GM12873 (cell line): ENCODE measurements at regions not wholly inside any gene's neighbourhood (a gene's known extent, or its start where the extent isn't known, plus 50 kb on each side); places are given as distances from the start of the nearest gene placed in this dataset.

Experiments used
- TF ChIP-seq, protein P1 (sequence below): IDR thresholded peaks from 2 replicates; pipeline ENCODE4 v1.5.1; 2012; ENCODE audit warnings: low read depth, mild to moderate bottlenecking, moderate library complexity, low read length, control low read depth; ENCODE audit not compliant: insufficient read depth; ENCODE audit errors: missing control alignments

DNA sequence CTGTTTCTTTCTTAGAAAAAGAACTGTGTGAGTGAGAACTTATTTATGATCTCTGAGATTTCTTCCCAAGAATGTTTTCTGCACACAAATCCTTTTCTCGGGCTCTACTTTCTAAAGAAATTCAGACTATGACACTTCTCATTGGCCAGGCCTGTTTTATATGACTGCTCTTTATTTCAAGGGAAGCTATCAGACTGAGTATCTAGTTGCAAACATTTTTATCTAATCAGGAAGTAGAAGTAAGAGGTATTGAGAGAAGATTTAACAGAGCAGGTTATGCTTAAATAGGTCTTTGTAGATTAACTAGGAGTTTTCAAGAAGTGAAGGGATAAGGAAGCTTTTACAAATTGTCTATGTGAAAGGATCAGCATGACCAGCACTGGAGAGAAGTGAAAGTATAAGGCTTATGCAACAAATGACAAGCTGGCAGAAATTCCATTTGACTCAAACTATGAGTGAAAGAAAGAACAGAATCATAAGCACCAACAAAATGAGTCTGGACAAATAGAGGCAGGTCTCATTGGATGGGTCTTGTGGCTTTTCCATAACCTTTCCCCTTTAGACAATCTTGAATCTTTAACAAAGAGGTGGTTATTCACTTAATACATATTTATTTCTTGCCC is 71.9 kb upstream of the CHL1 start:
- TF ChIP-seq, protein P1, sequence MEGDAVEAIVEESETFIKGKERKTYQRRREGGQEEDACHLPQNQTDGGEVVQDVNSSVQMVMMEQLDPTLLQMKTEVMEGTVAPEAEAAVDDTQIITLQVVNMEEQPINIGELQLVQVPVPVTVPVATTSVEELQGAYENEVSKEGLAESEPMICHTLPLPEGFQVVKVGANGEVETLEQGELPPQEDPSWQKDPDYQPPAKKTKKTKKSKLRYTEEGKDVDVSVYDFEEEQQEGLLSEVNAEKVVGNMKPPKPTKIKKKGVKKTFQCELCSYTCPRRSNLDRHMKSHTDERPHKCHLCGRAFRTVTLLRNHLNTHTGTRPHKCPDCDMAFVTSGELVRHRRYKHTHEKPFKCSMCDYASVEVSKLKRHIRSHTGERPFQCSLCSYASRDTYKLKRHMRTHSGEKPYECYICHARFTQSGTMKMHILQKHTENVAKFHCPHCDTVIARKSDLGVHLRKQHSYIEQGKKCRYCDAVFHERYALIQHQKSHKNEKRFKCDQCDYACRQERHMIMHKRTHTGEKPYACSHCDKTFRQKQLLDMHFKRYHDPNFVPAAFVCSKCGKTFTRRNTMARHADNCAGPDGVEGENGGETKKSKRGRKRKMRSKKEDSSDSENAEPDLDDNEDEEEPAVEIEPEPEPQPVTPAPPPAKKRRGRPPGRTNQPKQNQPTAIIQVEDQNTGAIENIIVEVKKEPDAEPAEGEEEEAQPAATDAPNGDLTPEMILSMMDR: no peak

GRCh38 chr3:128515-129172 is 67.9 kb upstream of the CHL1 start:
- TF ChIP-seq, protein P1: no peak

- TF ChIP-seq, protein P1: no peak
Measured at GRCh38 chr3:131151-131888, 65.2 kb upstream of the CHL1 start.

DNA sequence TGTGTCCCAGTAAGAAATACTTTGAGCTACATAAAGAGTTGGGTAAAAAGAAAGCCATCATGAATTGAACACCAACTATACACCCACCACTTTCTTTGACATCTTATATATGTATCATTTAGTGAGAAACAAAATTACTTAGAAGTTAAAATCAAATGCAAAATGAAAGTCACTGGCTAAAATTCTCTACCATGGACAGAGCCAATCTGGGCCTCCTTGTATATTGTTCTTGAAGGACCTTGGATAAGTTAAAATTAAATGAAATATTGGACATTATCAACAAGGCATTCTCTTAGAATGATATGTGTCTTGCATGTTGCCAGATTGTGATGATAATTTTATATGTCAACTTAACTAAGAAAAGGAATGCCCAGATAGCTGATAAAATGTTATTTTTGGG is 64.2 kb upstream of the CHL1 start:
- TF ChIP-seq, protein P1: no peak

GRCh38 chr3:132904-133303 is 63.7 kb upstream of the CHL1 start:
- TF ChIP-seq, protein P1: no peak

GRCh38 chr3:140748-141330 is 55.7 kb upstream of the CHL1 start:
- TF ChIP-seq, protein P1: no peak
